A673 (cell line): ENCODE measurements at regions not wholly inside any gene's neighbourhood (a gene's known extent, or its start where the extent isn't known, plus 50 kb on each side); places are given as distances from the start of the nearest gene placed in this dataset.

Experiments
- CTCF ChIP-seq: fragments of 300-800, 200-600 bp; sonication (generic); conservative IDR thresholded peaks from 2 replicates; pipeline ENCODE4 v1.5.1; 2017; ENCODE audit warnings: low read depth, mild to moderate bottlenecking, antibody characterized with exemption, low read length, moderate library complexity, mixed read lengths
- EZH2 ChIP-seq: fragments of 200-600 bp; sonication (generic); IDR thresholded peaks from 2 replicates; pipeline ENCODE4 v1.6.1; 2017; ENCODE audit warnings: borderline replicate concordance, low read depth, mild to moderate bottlenecking, mixed read lengths, antibody characterized with exemption, low read length; ENCODE audit not compliant: poor library complexity, severe bottlenecking

GRCh38 chr5:117425163-117425562 is 850.5 kb upstream of the SEMA6A start:
- TF ChIP-seq CTCF (no peak), EZH2 (no peak)
